MM.1S (cell line): ENCODE measurements at regions not wholly inside any gene's neighbourhood (a gene's known extent, or its start where the extent isn't known, plus 50 kb on each side); places are given as distances from the start of the nearest gene placed in this dataset.

Source experiments
- CTCF ChIP-seq: fragments of 300-600 bp; sonication (generic); IDR thresholded peaks from 2 replicates; pipeline ENCODE4 v1.5.1; 2016; ENCODE audit warnings: antibody characterized with exemption, low read length, mixed read lengths
- EZH2 ChIP-seq: fragments of 300-600 bp; sonication (generic); optimal IDR thresholded peaks from 2 replicates; pipeline ENCODE3; 2017; ENCODE audit warnings: low read depth, mild to moderate bottlenecking, antibody characterized with exemption, low read length, mixed read lengths
- EZH2phosphoT487 ChIP-seq: fragments of 300-600 bp; sonication (generic); IDR thresholded peaks from 2 replicates; pipeline ENCODE4 v1.6.1; 2018; ENCODE audit warnings: antibody characterized with exemption, low read length

DNA sequence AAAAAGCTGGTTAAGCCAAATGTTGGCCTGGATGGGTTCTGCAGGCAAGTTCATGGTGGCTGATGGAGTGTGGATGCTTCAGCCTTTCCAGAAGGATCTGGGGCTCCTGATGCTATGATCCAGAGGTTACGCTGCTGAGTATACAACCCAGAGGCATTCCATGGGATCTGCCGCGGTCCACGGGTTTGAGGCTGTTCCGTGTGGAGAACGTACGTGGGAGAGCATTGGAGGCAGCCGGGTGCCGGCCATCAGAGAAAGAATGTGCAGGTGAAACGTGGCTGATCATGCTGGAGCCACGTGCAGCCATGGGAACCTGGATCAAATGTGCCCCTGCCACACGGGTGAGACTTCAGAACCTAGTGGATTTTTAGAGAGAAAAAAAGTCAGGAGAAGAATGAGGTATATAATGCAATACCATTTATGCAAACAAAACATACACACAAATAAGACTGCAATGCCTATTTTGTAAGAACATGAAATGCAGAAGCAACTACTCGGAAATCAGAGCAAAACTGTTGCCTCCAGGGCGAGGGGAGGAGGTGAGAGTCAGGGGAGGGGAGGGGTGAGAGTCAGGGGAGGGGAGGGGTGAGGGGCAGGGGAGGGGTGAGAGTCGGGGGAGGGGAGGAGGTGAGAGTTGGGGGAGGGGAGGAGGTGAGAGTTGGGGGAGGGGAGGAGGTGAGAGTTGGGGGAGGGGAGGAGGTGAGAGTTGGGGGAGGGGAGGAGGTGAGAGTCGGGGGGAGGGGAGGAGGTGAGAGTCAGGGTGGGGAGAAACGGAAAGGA, 116.5 kb upstream of the C1orf174 start:
- TF ChIP-seq CTCF (no peak), EZH2phosphoT487 (no peak), EZH2 (no peak)
